HL-60 (cell line): ENCODE measurements at regions not wholly inside any gene's neighbourhood (a gene's known extent, or its start where the extent isn't known, plus 50 kb on each side); places are given as distances from the start of the nearest gene placed in this dataset.

ENCODE experiments used
- CTCF ChIP-seq: IDR thresholded peaks from one replicate; pipeline ENCODE4 v1.5.1; 2011; ENCODE audit warnings: low read length, control low read depth, inconsistent platforms; ENCODE audit not compliant: insufficient read depth
- POLR2AphosphoS5 ChIP-seq: IDR thresholded peaks from 2 replicates; pipeline ENCODE4 v1.6.1; 2012; ENCODE audit warnings: low read depth
- REST ChIP-seq: IDR thresholded peaks from 2 replicates; pipeline ENCODE4 v1.6.1; 2012; ENCODE audit warnings: low read depth; ENCODE audit not compliant: insufficient replicate concordance
- SPI1 ChIP-seq: IDR thresholded peaks from 2 replicates; pipeline ENCODE4 v1.6.1; 2012; ENCODE audit warnings: low read depth, mild to moderate bottlenecking, borderline replicate concordance

GRCh38 chrX:98380106-98380505 is 1496.4 kb downstream of the RPA4 start:
- no peak for TF ChIP-seq POLR2AphosphoS5
- no peak for TF ChIP-seq SPI1
- no peak for TF ChIP-seq CTCF
- TF ChIP-seq REST = no peak
